SIG-M5 treated with dmso at 0.1 percent for 504 hours (cell line): ENCODE measurements at regions not wholly inside any gene's neighbourhood (a gene's known extent, or its start where the extent isn't known, plus 50 kb on each side); places are given as distances from the start of the nearest gene placed in this dataset.
A peak's percentile ranks its signal among the peaks of the same experiment; 100 is the strongest.

Experiments used
- DNase-seq: peaks from one replicate; lab custom pipeline; 2025; ENCODE audit not compliant: unreplicated experiment; lab: John Stamatoyannopoulos, UW

GRCh38 chr20:54361475-54361874 lies 113.9 kb upstream of the DOK5 start:
- no peak for DNase-seq

- DNase-seq, result no peak
These were observed 113.1 kb upstream of the DOK5 start for GRCh38 chr20:54362283-54362682.

GRCh38 chr20:54364365-54364764 lies 111.0 kb upstream of the DOK5 start:
- no peak for DNase-seq

GRCh38 chr20:54364919-54365318 lies 110.5 kb upstream of the DOK5 start:
- DNase-seq, result no peak

GRCh38 chr20:54366669-54367344 lies 108.6 kb upstream of the DOK5 start:
- no peak for DNase-seq

GRCh38 chr20:54368570-54368969 lies 106.8 kb upstream of the DOK5 start:
- peak; percentile 38 for DNase-seq

- DNase-seq, result no peak
These were observed 103.1 kb upstream of the DOK5 start for GRCh38 chr20:54372313-54372712.

GRCh38 chr20:54377992-54378773 lies 97.2 kb upstream of the DOK5 start:
- DNase-seq, result no peak

GRCh38 chr20:54379893-54380584 lies 95.4 kb upstream of the DOK5 start:
- no peak for DNase-seq

- DNase-seq, result peak; percentile 69
These were observed 93.0 kb upstream of the DOK5 start for GRCh38 chr20:54382419-54382818.

- DNase-seq, result no peak
These were observed 89.6 kb upstream of the DOK5 start for GRCh38 chr20:54385746-54386145.

- no peak for DNase-seq
These were observed 85.7 kb upstream of the DOK5 start for GRCh38 chr20:54389596-54390280.

- no peak for DNase-seq
These were observed 77.9 kb upstream of the DOK5 start for GRCh38 chr20:54397292-54398140.

GRCh38 chr20:54398814-54399213 lies 76.6 kb upstream of the DOK5 start:
- no peak for DNase-seq

- DNase-seq, result no peak
These were observed 69.9 kb upstream of the DOK5 start for GRCh38 chr20:54405540-54405939.

- no peak for DNase-seq
These were observed 67.9 kb upstream of the DOK5 start for GRCh38 chr20:54407459-54407858.

- no peak for DNase-seq
These were observed 59.4 kb upstream of the DOK5 start for GRCh38 chr20:54415967-54416366.

- no peak for DNase-seq
These were observed 58.6 kb upstream of the DOK5 start for GRCh38 chr20:54416770-54417169.

GRCh38 chr20:54419531-54419930 lies 55.9 kb upstream of the DOK5 start:
- no peak for DNase-seq
